HEK293T (cell line): ENCODE measurements at regions not wholly inside any gene's neighbourhood (a gene's known extent, or its start where the extent isn't known, plus 50 kb on each side); places are given as distances from the start of the nearest gene placed in this dataset.
"Not testable (repeated sequence)": the region's sequence is repeated elsewhere in the genome, so short reads cannot be mapped to it uniquely, and the experiment has no call there.

Experiments used
- CTCF ChIA-PET: fragments of 350-600 bp; formaldehyde crosslinking; extraction: SDS; loops from one replicate; lab custom pipeline; 2021; ENCODE audit warnings: antibody characterized with exemption, inconsistent platforms; lab: Yijun Ruan, JAX
- POLR2A ChIA-PET: fragments of 350-600 bp; formaldehyde crosslinking; extraction: SDS; loops from one replicate; lab custom pipeline; 2020; ENCODE audit warnings: antibody characterized with exemption, inconsistent platforms; lab: Yijun Ruan, JAX
- DNase-seq: peaks from one replicate; pipeline ENCODE4 v3.0.0; 2012; ENCODE audit warnings: mixed read lengths; ENCODE audit errors: extremely low spot score
- ARNT ChIP-seq: fragments of 450-650 bp; IDR thresholded peaks from 2 replicates; pipeline ENCODE4 v1.6.1; 2017; ENCODE audit warnings: mild to moderate bottlenecking
- BHLHE40 ChIP-seq: fragments of 450-650 bp; IDR thresholded peaks from 2 replicates; pipeline ENCODE4 v1.6.1; 2016; ENCODE audit warnings: mild to moderate bottlenecking, moderate library complexity, borderline replicate concordance
- CTBP1 ChIP-seq: fragments of 450-650 bp; IDR thresholded peaks from 2 replicates; pipeline ENCODE4 v1.6.1; 2016; ENCODE audit warnings: borderline replicate concordance
- ELF4 ChIP-seq: fragments of 450-650 bp; IDR thresholded peaks from 2 replicates; pipeline ENCODE4 v1.6.1; 2017; ENCODE audit warnings: antibody characterized with exemption
- FOXA1 ChIP-seq: fragments of 450-650 bp; IDR thresholded peaks from 2 replicates; pipeline ENCODE4 v1.6.1; 2016; ENCODE audit warnings: mild to moderate bottlenecking
- FOXK2 ChIP-seq: fragments of 450-650 bp; IDR thresholded peaks from 2 replicates; pipeline ENCODE4 v1.6.1; 2016; ENCODE audit warnings: mild to moderate bottlenecking
- FOXM1 ChIP-seq: fragments of 450-650 bp; IDR thresholded peaks from 2 replicates; pipeline ENCODE4 v1.6.1; 2017; ENCODE audit warnings: mild to moderate bottlenecking, borderline replicate concordance
- HDGF ChIP-seq: fragments of 450-650 bp; IDR thresholded peaks from 2 replicates; pipeline ENCODE4 v1.6.1; 2017; ENCODE audit warnings: antibody characterized with exemption, borderline replicate concordance
- L3MBTL2 ChIP-seq: fragments of 450-650 bp; conservative IDR thresholded peaks from 2 replicates; pipeline ENCODE4 v1.6.1; 2016; ENCODE audit warnings: mild to moderate bottlenecking
- LEF1 ChIP-seq: fragments of 450-650 bp; IDR thresholded peaks from 2 replicates; pipeline ENCODE4 v1.6.1; 2017; ENCODE audit warnings: mild to moderate bottlenecking, borderline replicate concordance
- NFRKB ChIP-seq: fragments of 450-650 bp; IDR thresholded peaks from 2 replicates; pipeline ENCODE4 v1.6.1; 2016; ENCODE audit warnings: mild to moderate bottlenecking, moderate library complexity
- SP1 ChIP-seq: fragments of 450-650 bp; IDR thresholded peaks from 2 replicates; pipeline ENCODE4 v1.6.1; 2017
- SUZ12 ChIP-seq: fragments of 450-650 bp; IDR thresholded peaks from 2 replicates; pipeline ENCODE4 v1.6.1; 2016; ENCODE audit warnings: mild to moderate bottlenecking
- TARDBP ChIP-seq: fragments of 450-650 bp; IDR thresholded peaks from 2 replicates; pipeline ENCODE4 v1.6.1; 2016
- ZNF384 ChIP-seq: fragments of 450-650 bp; IDR thresholded peaks from 2 replicates; pipeline ENCODE4 v1.6.1; 2016
- TF ChIP-seq, protein P1 (sequence below): fragments of 450-650 bp; IDR thresholded peaks from 2 replicates; pipeline ENCODE4 v1.6.1; 2016

DNA sequence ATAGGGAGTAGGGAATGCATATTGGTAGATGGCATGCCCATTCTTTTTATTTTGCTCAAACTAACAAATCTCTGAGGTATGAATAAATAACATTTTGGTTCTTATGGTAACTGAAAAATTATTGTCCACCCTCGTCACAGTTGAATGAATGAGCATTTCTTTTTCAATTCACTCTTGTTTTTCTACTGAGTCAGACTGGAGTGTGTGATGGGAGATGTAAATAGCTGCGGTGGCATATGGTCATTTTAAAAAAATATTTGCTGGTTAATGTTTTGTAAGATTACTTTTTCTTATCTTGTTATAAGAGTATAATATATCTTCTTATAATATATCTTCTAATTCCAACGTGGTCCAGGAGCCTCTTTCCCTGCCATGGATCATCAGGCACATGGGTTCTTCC, 586.5 kb downstream of the SLITRK5 start:
- CTCF ChIA-PET, result no interaction called here
- TF ChIP-seq SP1 (no peak), FOXA1 (no peak), FOXM1 (no peak), FOXK2 (no peak), TARDBP (no peak)
- POLR2A ChIA-PET, result no interaction called here
- DNase-seq, result no peak

DNA sequence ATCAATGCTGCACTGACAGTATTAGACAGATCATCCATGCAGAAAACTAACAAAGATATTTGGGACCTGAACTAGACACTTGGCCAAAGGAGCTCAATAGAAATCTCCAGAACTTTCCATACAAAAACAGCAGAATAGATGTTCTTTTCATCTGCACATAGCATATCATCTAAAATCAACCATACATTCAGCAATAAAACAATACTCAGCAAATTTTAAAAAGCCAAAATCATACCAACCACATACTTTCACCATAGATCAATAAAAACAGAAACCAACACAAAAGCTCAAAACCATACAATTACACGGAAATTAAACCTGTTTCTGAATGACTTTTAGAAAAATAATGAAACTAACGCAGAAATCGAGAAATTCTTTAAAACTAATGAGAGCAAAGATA, 592.6 kb downstream of the SLITRK5 start:
- no peak for DNase-seq
- TF ChIP-seq HDGF (no peak), TARDBP (no peak), ZNF384 (no peak), FOXM1 (no peak), SUZ12 (no peak), FOXA1 (no peak), L3MBTL2 (no peak), NFRKB (no peak), LEF1 (no peak), FOXK2 (no peak)
- TF ChIP-seq, protein P1, sequence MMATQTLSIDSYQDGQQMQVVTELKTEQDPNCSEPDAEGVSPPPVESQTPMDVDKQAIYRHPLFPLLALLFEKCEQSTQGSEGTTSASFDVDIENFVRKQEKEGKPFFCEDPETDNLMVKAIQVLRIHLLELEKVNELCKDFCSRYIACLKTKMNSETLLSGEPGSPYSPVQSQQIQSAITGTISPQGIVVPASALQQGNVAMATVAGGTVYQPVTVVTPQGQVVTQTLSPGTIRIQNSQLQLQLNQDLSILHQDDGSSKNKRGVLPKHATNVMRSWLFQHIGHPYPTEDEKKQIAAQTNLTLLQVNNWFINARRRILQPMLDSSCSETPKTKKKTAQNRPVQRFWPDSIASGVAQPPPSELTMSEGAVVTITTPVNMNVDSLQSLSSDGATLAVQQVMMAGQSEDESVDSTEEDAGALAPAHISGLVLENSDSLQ, result no peak
- POLR2A ChIA-PET, result no interaction called here
- CTCF ChIA-PET, result no interaction called here

DNA sequence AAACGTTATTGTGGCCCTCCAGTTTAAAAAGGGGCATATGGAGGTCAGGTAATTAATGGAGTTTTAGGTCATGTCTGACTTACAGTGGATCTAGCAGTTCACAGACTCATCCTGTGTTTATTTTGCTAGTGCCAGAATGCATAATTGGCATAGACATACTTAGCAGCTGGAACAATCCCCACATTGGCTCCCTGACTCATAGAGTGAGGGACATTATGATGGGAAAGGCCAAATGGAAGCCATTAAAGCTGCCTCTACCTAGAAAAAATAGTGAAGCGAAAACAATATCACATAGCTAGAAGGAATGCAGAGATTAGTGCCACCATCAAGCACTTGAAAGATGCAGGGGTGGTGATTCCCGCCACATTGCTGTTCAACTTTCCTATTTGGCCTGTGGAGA, 610.7 kb downstream of the SLITRK5 start:
- ChIA-PET CTCF (interaction anchor here (0.5 kb wide), 1 partner anchor 200 kb away, joined by 4 read pairs; no protein-coding TSS in a partner anchor), POLR2A (no interaction called here)
- TF ChIP-seq, protein P1, result no peak
- no peak for TF ChIP-seq LEF1
- no peak for TF ChIP-seq HDGF
- TF ChIP-seq FOXM1, result no peak
- TF ChIP-seq ZNF384, result no peak
- TF ChIP-seq SP1, result no peak
- TF ChIP-seq FOXK2, result no peak
- no peak for TF ChIP-seq TARDBP
- no peak for DNase-seq

DNA sequence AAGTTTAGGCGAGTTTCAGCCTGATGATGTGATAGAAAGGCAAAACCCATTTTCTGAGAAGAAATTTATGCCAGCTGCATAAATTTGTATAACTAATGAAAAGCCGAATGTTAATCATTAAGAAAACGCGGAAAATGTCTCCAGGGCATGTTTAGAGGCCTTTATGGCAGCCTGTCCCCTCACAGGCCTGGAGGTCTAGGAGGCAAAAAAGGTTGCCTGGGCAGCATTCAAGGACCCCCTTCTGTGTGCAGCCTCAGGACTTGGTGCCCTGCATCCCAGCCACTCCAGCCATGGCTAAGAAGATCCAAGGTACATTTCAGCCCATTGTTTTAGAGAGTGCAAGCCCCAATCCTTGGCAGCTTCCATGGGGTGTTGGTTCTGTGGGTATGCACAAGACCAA, 614.2 kb downstream of the SLITRK5 start:
- TF ChIP-seq FOXM1 (no peak), ARNT (no peak), TARDBP (no peak), BHLHE40 (no peak), ZNF384 (no peak)
- POLR2A ChIA-PET, result no interaction called here
- no peak for DNase-seq
- CTCF ChIA-PET, result no interaction called here

DNA sequence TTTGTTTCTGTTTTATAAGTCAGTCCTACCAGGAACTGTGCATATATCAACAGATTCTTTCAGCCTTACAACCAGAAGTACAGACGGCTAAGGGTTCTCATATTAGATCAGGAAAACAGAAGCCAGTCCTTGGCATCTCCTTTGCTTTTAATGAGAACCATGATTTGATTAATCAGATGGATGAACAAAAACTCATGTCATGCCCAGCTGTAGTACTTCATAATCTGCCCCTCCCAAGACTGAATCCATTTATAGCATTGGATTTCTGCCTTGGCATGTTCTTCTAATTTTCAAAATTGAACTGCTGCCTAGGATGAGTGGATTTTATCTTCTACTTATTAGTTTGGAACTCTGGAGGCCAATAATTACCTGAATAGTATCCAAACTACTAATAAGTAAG, 617.2 kb downstream of the SLITRK5 start:
- CTCF ChIA-PET, result no interaction called here
- no peak for DNase-seq
- POLR2A ChIA-PET, result no interaction called here
- TF ChIP-seq, protein P1, result no peak
- TF ChIP-seq SUZ12 (no peak), FOXM1 (no peak), ELF4 (no peak)

DNA sequence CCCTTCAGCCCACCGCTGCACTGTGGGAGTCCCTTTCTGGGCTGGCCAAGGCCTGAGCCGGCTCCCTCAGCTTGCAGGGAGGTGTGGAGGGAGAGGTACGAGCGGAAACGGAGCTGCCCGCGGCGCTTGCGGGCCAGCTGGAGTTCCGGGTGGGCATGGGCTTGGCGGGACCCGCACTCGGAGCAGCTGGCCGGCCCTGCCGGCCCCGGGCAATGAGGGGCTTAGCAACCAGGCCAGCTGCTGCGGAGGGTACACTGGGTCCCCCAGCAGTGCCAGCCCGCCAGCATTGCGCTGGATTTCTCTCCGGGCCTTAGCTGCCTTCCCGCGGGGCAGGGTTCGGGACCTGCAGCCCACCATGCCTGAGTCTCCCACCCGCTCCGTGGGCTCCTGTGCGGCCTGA, 620.6 kb downstream of the SLITRK5 start:
- CTCF ChIA-PET, DNase-seq, POLR2A ChIA-PET: not testable (repeated sequence)

DNA sequence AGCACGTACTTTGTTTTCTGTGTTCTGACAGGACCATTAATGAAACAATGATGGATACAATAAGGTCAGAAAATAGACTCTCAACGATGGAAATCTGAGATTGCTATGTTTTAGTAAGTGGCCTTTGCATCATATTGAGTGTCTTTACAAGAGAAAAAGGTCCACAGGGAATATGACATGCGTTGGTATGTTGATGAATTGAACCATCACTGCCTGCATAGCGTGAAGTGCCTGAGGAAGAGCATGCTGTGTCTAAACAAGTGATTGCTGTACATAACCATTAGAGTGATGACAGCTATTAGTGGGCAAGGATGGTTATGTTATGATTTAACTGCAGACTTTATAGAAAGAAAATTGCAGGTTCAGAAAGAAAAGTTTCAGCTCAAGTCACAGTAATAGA, 623.2 kb downstream of the SLITRK5 start:
- POLR2A ChIA-PET, result no interaction called here
- no peak for DNase-seq
- CTCF ChIA-PET, result no interaction called here
- TF ChIP-seq, protein P1, result no peak

DNA sequence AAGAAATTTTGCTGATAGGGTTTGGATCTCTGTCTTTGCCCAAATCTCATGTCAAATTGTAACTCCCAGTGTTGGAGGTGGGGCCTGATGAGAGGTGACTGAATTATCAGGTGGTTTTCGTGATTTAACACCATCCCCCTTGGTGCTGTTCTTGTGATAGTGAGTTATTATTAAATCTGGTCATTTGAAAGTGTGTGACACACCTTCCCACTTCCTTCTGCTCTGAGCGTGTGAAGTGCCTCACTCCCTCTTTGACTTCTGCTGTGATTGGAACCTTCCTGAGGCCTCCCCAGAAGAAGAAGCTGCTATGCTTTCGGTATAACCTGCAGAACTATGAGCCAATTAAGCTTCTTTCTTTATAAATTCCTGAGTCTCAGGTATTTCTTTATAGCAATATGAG, 632.0 kb downstream of the SLITRK5 start:
- ChIA-PET POLR2A (no interaction called here), CTCF (no interaction called here)
- no peak for TF ChIP-seq FOXM1
- TF ChIP-seq CTBP1, result no peak
- no peak for TF ChIP-seq FOXA1
- no peak for TF ChIP-seq L3MBTL2
- TF ChIP-seq NFRKB, result no peak
- no peak for TF ChIP-seq ARNT
- TF ChIP-seq ELF4, result no peak
- TF ChIP-seq LEF1, result no peak
- no peak for TF ChIP-seq SUZ12
- TF ChIP-seq SP1, result no peak
- no peak for TF ChIP-seq HDGF
- no peak for TF ChIP-seq FOXK2
- TF ChIP-seq, protein P1, result no peak
- TF ChIP-seq BHLHE40, result no peak
- no peak for TF ChIP-seq TARDBP
- no peak for TF ChIP-seq ZNF384
- no peak for DNase-seq
